Uterus (tissue), 3 donors: ENCODE measurements at regions not wholly inside any gene's neighbourhood (a gene's known extent, or its start where the extent isn't known, plus 50 kb on each side); places are given as distances from the start of the nearest gene placed in this dataset.

ENCODE experiments used
- DNase-seq, 2 donors: peaks; one replicate each; pipeline ENCODE4 v3.0.0-alpha.2; 2019 to 2020
- H3K27ac ChIP-seq, 2 donors: fragments of 200-600 bp; sonication (generic); 1 replicate in 1 of 2; 2 replicates in 1 of 2; pipeline ENCODE4 v1.5.1; 2016 to 2018
- H3K27me3 ChIP-seq, 2 donors: fragments of 200-600 bp; sonication (generic); one replicate each; pipeline ENCODE4 v1.5.1; 2018 to 2019; ENCODE audit warnings: control low read depth in 1 of 2
- H3K36me3 ChIP-seq, 2 donors: fragments of 200-600 bp; sonication (generic); one replicate each; pipeline ENCODE4 v1.5.1; 2019; ENCODE audit warnings: control low read depth in 1 of 2
- H3K4me1 ChIP-seq, 2 donors: fragments of 200-600 bp; sonication (generic); one replicate each; pipeline ENCODE4 v1.5.1; 2018 to 2019; ENCODE audit warnings: control low read depth in 1 of 2
- H3K4me3 ChIP-seq, 2 donors: fragments of 200-600 bp; sonication (generic); 1 replicate in 1 of 2; 2 replicates in 1 of 2; pipeline ENCODE4 v1.5.1; 2018 to 2019; ENCODE audit warnings: mild to moderate bottlenecking in 1 of 2
- H3K9me3 ChIP-seq, 2 donors: fragments of 200-600 bp; sonication (generic); one replicate each; pipeline ENCODE4 v1.5.1; 2019; ENCODE audit warnings: control low read depth in 1 of 2
- CTCF ChIP-seq, 4 experiments: fragments of 200-600 bp in 2 of 4; fragments of 450-650 bp in 2 of 4; sonication (generic) in 2 of 4; IDR thresholded peaks; one replicate each; pipeline ENCODE4 v1.5.1; 2016 to 2019; ENCODE audit warnings: antibody characterized with exemption in 4 of 4, mild to moderate bottlenecking in 2 of 4, moderate library complexity in 1 of 4
- POLR2A ChIP-seq, 2 donors: fragments of 450-650 bp; IDR thresholded peaks; one replicate each; pipeline ENCODE4 v1.6.1; 2016; ENCODE audit warnings: antibody characterized with exemption in 2 of 2, mild to moderate bottlenecking in 1 of 2, moderate library complexity in 1 of 2
- intact Hi-C: fragments of 100-400 bp; cut with DNase I; formaldehyde crosslinking; loops from one replicate; pipeline ENCODE4 v1.15.1; 2023; ENCODE audit warnings: low total_unique reads
- donor health status: DM: yes; HTN: yes; CAD: no.

GRCh38 chr1:96039910-96040309 is 681.7 kb upstream of the PTBP2 start:
- intact Hi-C loops = no loop called here
- Histone ChIP-seq H3K36me3 (no peaks in the 10 kb centered on the region), H3K27me3 (no peaks in the 10 kb centered on the region), H3K4me3 (no peak overlapping the region), H3K4me1 (no peaks in the 10 kb centered on the region), H3K27ac (no peak overlapping the region), H3K9me3 (no peaks in the 10 kb centered on the region)
- TF ChIP-seq CTCF (IDR thresholded peaks at IDR 0.05) (no peak), POLR2A (IDR thresholded peaks at IDR 0.05) (no peak)
- DNase-seq = no peak

- H3K4me3 ChIP-seq = no peak overlapping the region
- no peaks in the 10 kb centered on the region for H3K4me1 ChIP-seq
- no peak for DNase-seq
- H3K9me3 ChIP-seq = no peaks in the 10 kb centered on the region
- TF ChIP-seq CTCF (IDR thresholded peaks at IDR 0.05) = no peak
- no peak for TF ChIP-seq POLR2A (IDR thresholded peaks at IDR 0.05)
- intact Hi-C loops = no loop called here
- no peak overlapping the region for H3K27ac ChIP-seq
- H3K36me3 ChIP-seq = no peaks in the 10 kb centered on the region
- H3K27me3 ChIP-seq = no peaks in the 10 kb centered on the region
Measured at GRCh38 chr1:96041470-96041869, 680.1 kb upstream of the PTBP2 start.

GRCh38 chr1:96048572-96049212 is 672.9 kb upstream of the PTBP2 start:
- no peaks in the 10 kb centered on the region for H3K4me1 ChIP-seq
- intact Hi-C loops = no loop called here
- H3K27me3 ChIP-seq = no peaks in the 10 kb centered on the region
- TF ChIP-seq POLR2A (IDR thresholded peaks at IDR 0.05) (no peak), CTCF (IDR thresholded peaks at IDR 0.05) (no peak)
- H3K36me3 ChIP-seq = no peaks in the 10 kb centered on the region
- no peak overlapping the region for H3K4me3 ChIP-seq
- no peaks in the 10 kb centered on the region for H3K9me3 ChIP-seq
- no peak overlapping the region for H3K27ac ChIP-seq
- DNase-seq = no peak

GRCh38 chr1:96049759-96050409 is 671.7 kb upstream of the PTBP2 start:
- Histone ChIP-seq H3K27me3 (no peaks in the 10 kb centered on the region), H3K4me3 (no peak overlapping the region), H3K27ac (no peak overlapping the region), H3K4me1 (no peaks in the 10 kb centered on the region), H3K36me3 (no peaks in the 10 kb centered on the region), H3K9me3 (no peaks in the 10 kb centered on the region)
- intact Hi-C loops = no loop called here
- TF ChIP-seq POLR2A (IDR thresholded peaks at IDR 0.05) = no peak
- TF ChIP-seq CTCF (IDR thresholded peaks at IDR 0.05) = no peak
- DNase-seq = no peak

GRCh38 chr1:96059276-96059675 is 662.3 kb upstream of the PTBP2 start:
- intact Hi-C loops = no loop called here

More at GRCh38 chr1:96059276-96059675, 662.3 kb upstream of the PTBP2 start:
- no peaks in the 10 kb centered on the region for H3K9me3 ChIP-seq
- no peak for DNase-seq
- H3K36me3 ChIP-seq = no peaks in the 10 kb centered on the region
- no peak overlapping the region for H3K27ac ChIP-seq
- H3K27me3 ChIP-seq = no peaks in the 10 kb centered on the region
- H3K4me1 ChIP-seq = no peaks in the 10 kb centered on the region
- TF ChIP-seq CTCF (IDR thresholded peaks at IDR 0.05) (no peak), POLR2A (IDR thresholded peaks at IDR 0.05) (no peak)
- H3K4me3 ChIP-seq = no peak overlapping the region
